WTC11 (cell line): ENCODE measurements at regions not wholly inside any gene's neighbourhood (a gene's known extent, or its start where the extent isn't known, plus 50 kb on each side); places are given as distances from the start of the nearest gene placed in this dataset.

Source experiments
- ATAC-seq: fragments of 200-7000 bp; cut with Tn5 transposase; 2 replicates; pipeline ENCODE4 v1.10.0; 2021; ENCODE audit warnings: mild to moderate bottlenecking, moderate library complexity
- CTCF ChIA-PET: fragments of 300-600 bp; sonication (Branson Sonifier 250); formaldehyde crosslinking; loops from one replicate; lab custom pipeline; 2021; ENCODE audit warnings: antibody characterized with exemption; lab: Charles Lee
- POLR2A ChIA-PET: fragments of 350-600 bp; sonication (Branson Sonifier 250); formaldehyde crosslinking; loops from one replicate; lab custom pipeline; 2021; ENCODE audit warnings: antibody characterized with exemption; lab: Charles Lee
- DNase-seq: peaks from one replicate; pipeline ENCODE4 v3.0.0; 2021; ENCODE audit warnings: low spot score
- H3K27ac Mint-ChIP-seq: 2 replicates; pipeline ENCODE4 v1.8.0; 2021; ENCODE audit warnings: mixed read lengths
- H3K27me3 Mint-ChIP-seq: 2 replicates; pipeline ENCODE4 v1.8.0; 2021; ENCODE audit warnings: low read depth, mild to moderate bottlenecking, moderate library complexity, mixed read lengths
- H3K36me3 Mint-ChIP-seq: 2 replicates; pipeline ENCODE4 v1.8.0; 2021; ENCODE audit warnings: mixed read lengths
- H3K4me1 Mint-ChIP-seq: 2 replicates; pipeline ENCODE4 v1.8.0; 2022; ENCODE audit warnings: mixed read lengths
- H3K4me3 Mint-ChIP-seq: 2 replicates; pipeline ENCODE4 v1.8.0; 2021; ENCODE audit warnings: mild to moderate bottlenecking, moderate library complexity, mixed read lengths
- H3K9me3 Mint-ChIP-seq: 2 replicates; pipeline ENCODE4 v1.8.0; 2021; ENCODE audit warnings: mixed read lengths
- AFF4 ChIP-seq: sonication (generic); formaldehyde crosslinking; IDR thresholded peaks from 2 replicates; pipeline ENCODE4 v1.8.1; 2023; ENCODE audit warnings: mild to moderate bottlenecking, missing genetic modification reagents, borderline replicate concordance
- ATF3 ChIP-seq: sonication (generic); formaldehyde crosslinking; conservative IDR thresholded peaks from 2 replicates; pipeline ENCODE4 v1.8.1; 2022; ENCODE audit warnings: mild to moderate bottlenecking, missing genetic modification reagents
- CTCF ChIP-seq: fragments of 200-600 bp; IDR thresholded peaks from 2 replicates; pipeline ENCODE4 v1.8.0; 2022; ENCODE audit warnings: antibody characterized with exemption
- E2F1 ChIP-seq: sonication (generic); formaldehyde crosslinking; IDR thresholded peaks from 2 replicates; pipeline ENCODE4 v1.8.0; 2022; ENCODE audit warnings: mild to moderate bottlenecking, missing genetic modification reagents
- FOXK1 ChIP-seq: sonication (generic); formaldehyde crosslinking; IDR thresholded peaks from 2 replicates; pipeline ENCODE4 v1.8.0; 2022; ENCODE audit warnings: mild to moderate bottlenecking, moderate library complexity, missing genetic modification reagents
- GRHL2 ChIP-seq: fragments of 250-450 bp; sonication (Bioruptor Pico); IDR thresholded peaks from 2 replicates; pipeline ENCODE4 v1.8.0; 2022; ENCODE audit warnings: mild to moderate bottlenecking, moderate library complexity; ENCODE audit not compliant: insufficient replicate concordance, severe bottlenecking
- MLX ChIP-seq: sonication (generic); formaldehyde crosslinking; IDR thresholded peaks from 2 replicates; pipeline ENCODE4 v1.8.1; 2023; ENCODE audit warnings: mild to moderate bottlenecking, missing genetic modification reagents, moderate library complexity
- ZBTB21 ChIP-seq: sonication (generic); formaldehyde crosslinking; IDR thresholded peaks from 2 replicates; pipeline ENCODE4 v1.8.1; 2023; ENCODE audit warnings: mild to moderate bottlenecking, missing genetic modification reagents, borderline replicate concordance
- ZMAT4 ChIP-seq: fragments of 250-450 bp; sonication (Bioruptor Pico); IDR thresholded peaks from 2 replicates; pipeline ENCODE4 v1.9.0; 2021; ENCODE audit warnings: mild to moderate bottlenecking
- ZNF232 ChIP-seq: sonication (generic); formaldehyde crosslinking; IDR thresholded peaks from 2 replicates; pipeline ENCODE4 v1.8.0; 2022; ENCODE audit warnings: mild to moderate bottlenecking, missing genetic modification reagents
- ZNF281 ChIP-seq: sonication (generic); formaldehyde crosslinking; IDR thresholded peaks from 2 replicates; pipeline ENCODE4 v1.8.0; 2023; ENCODE audit warnings: mild to moderate bottlenecking, missing genetic modification reagents
- ZNF396 ChIP-seq: fragments of 250-450 bp; sonication (Bioruptor Pico); IDR thresholded peaks from 2 replicates; pipeline ENCODE4 v1.8.0; 2021; ENCODE audit warnings: mild to moderate bottlenecking, moderate library complexity, borderline replicate concordance
- ZNF416 ChIP-seq: fragments of 250-450 bp; sonication (Bioruptor Pico); IDR thresholded peaks from 2 replicates; pipeline ENCODE4 v1.9.0; 2021; ENCODE audit warnings: mild to moderate bottlenecking, inconsistent platforms
- ZNF423 ChIP-seq: fragments of 250-450 bp; sonication (Bioruptor Pico); IDR thresholded peaks from 2 replicates; pipeline ENCODE4 v2.1.2; 2022; ENCODE audit warnings: mild to moderate bottlenecking, moderate library complexity
- ZNF512 ChIP-seq: sonication (generic); formaldehyde crosslinking; IDR thresholded peaks from 2 replicates; pipeline ENCODE4 v1.8.1; 2022; ENCODE audit warnings: missing genetic modification reagents, borderline replicate concordance
- ZNF532 ChIP-seq: fragments of 250-450 bp; sonication (Bioruptor Pico); IDR thresholded peaks from 2 replicates; pipeline ENCODE4 v1.9.0; 2021; ENCODE audit warnings: mild to moderate bottlenecking, borderline replicate concordance

GRCh38 chr6:91305755-91306154, 718.9 kb upstream of the MAP3K7 start:
- DNase-seq (no peak), ATAC-seq (no peak)
- Mint-ChIP-seq H3K4me3 (no peak overlapping the region), H3K27ac (no peak overlapping the region), H3K9me3 (peaks cover 8% of the 10 kb centered on the region), H3K27me3 (peaks cover 97% of the 10 kb centered on the region), H3K36me3 (peaks cover 7% of the 10 kb centered on the region), H3K4me1 (no peaks in the 10 kb centered on the region)
- ChIA-PET POLR2A (no interaction called here), CTCF (no interaction called here)
- TF ChIP-seq ATF3 (CRISPR knock-in tag): no peak
- TF ChIP-seq E2F1 (CRISPR knock-in tag): no peak
- TF ChIP-seq ZMAT4 (CRISPR knock-in tag): no peak
- TF ChIP-seq ZNF423: no peak
- no peak for TF ChIP-seq CTCF
- no peak for TF ChIP-seq ZNF281 (CRISPR knock-in tag)
- TF ChIP-seq ZBTB21: no peak
- TF ChIP-seq ZNF532 (CRISPR knock-in tag): no peak

- H3K36me3 Mint-ChIP-seq: peaks cover 7% of the 10 kb centered on the region
Measured at GRCh38 chr6:91304521-91304920, 717.6 kb upstream of the MAP3K7 start.

More at GRCh38 chr6:91304521-91304920, 717.6 kb upstream of the MAP3K7 start:
- ATAC-seq (no peak), DNase-seq (no peak)
- CTCF ChIA-PET: no interaction called here
- Mint-ChIP-seq H3K27me3 (peaks cover 97% of the 10 kb centered on the region), H3K9me3 (peaks cover 8% of the 10 kb centered on the region), H3K4me1 (peaks cover 6% of the 10 kb centered on the region), H3K27ac (no peak overlapping the region), H3K4me3 (no peak overlapping the region)
- POLR2A ChIA-PET: no interaction called here
- no peak for TF ChIP-seq ZNF512 (CRISPR knock-in tag)
- no peak for TF ChIP-seq ZNF396 (CRISPR knock-in tag)
- TF ChIP-seq ZNF232: no peak
- no peak for TF ChIP-seq FOXK1
- TF ChIP-seq GRHL2: no peak
- no peak for TF ChIP-seq ZNF416
- no peak for TF ChIP-seq MLX
- no peak for TF ChIP-seq AFF4 (CRISPR knock-in tag)
